ENCODE measurements at regions not wholly inside any gene's neighbourhood (a gene's known extent, or its start where the extent isn't known, plus 50 kb on each side); places are given as distances from the start of the nearest gene placed in this dataset.

GRCh38 chr5:93331863-93332262, 249.2 kb downstream of the NR2F1-AS1 start:
- no peaks in the 10 kb centered on the region for H3K4me1 Mint-ChIP-seq
- H3K9me3 Mint-ChIP-seq: no peaks in the 10 kb centered on the region
- DNase-seq: no peak
- no peak overlapping the region for H3K27ac Mint-ChIP-seq
- H3K27me3 Mint-ChIP-seq: no peaks in the 10 kb centered on the region
- ChIA-PET CTCF (no interaction called here), POLR2A (no interaction called here)
- no peaks in the 10 kb centered on the region for H3K36me3 Mint-ChIP-seq (ENCODE audit: low read depth)
- H3K4me3 Mint-ChIP-seq: no peak overlapping the region

DNA sequence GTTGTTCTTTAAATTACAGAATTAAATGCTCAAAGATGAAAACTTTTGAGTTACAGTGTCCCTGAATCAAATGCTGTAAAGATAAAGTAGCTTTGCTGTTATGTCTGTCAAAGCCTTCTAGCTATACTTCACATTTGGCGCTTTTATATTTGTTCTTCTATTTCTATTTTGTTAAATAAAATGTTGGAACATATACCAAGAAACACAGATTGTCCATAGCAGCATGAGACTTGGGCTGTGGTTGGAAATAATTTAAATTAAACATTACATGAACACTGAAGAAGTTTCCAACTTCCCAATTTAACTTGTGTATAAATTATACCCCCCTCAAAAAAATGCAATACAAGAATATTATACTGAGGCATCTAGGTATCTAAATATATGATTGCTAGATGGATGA, 249.8 kb downstream of the NR2F1-AS1 start:
- H3K4me3 Mint-ChIP-seq: no peak overlapping the region
- CTCF ChIA-PET: no interaction called here

GRCh38 chr5:93330506-93330905, 250.5 kb downstream of the NR2F1-AS1 start:
- CTCF ChIA-PET: no interaction called here
- no peaks in the 10 kb centered on the region for H3K36me3 Mint-ChIP-seq (ENCODE audit: low read depth)
- no peaks in the 10 kb centered on the region for H3K4me1 Mint-ChIP-seq
- POLR2A ChIA-PET: no interaction called here
- no peaks in the 10 kb centered on the region for H3K27me3 Mint-ChIP-seq
- no peak overlapping the region for H3K27ac Mint-ChIP-seq
- no peak for DNase-seq
- no peak overlapping the region for H3K4me3 Mint-ChIP-seq
- H3K9me3 Mint-ChIP-seq: no peaks in the 10 kb centered on the region

More for the DNA sequence above, 249.8 kb downstream of the NR2F1-AS1 start:
- no peaks in the 10 kb centered on the region for H3K36me3 Mint-ChIP-seq (ENCODE audit: low read depth)
- no peaks in the 10 kb centered on the region for H3K27me3 Mint-ChIP-seq
- POLR2A ChIA-PET: no interaction called here
- DNase-seq: no peak
- no peaks in the 10 kb centered on the region for H3K4me1 Mint-ChIP-seq
- H3K9me3 Mint-ChIP-seq: no peaks in the 10 kb centered on the region
- H3K27ac Mint-ChIP-seq: no peak overlapping the region

DNA sequence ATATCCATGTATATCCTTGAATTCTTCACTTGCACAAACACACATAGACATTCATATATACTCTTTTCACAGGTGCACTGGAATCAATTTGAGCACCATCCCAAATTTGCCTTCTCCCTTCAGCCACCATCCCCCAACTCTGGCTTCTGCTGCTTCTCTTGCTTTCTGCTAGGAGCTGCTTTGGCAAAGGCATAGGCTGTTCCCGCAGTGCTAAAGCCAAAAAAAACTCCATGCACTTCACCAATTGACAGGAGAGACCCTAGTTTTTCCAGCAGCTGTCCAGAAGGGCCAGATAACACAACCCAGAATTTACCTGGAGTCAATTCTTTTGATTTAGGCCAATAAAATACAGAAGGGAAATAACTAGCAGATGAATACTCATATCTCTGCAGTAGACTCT, 251.3 kb downstream of the NR2F1-AS1 start:
- Mint-ChIP-seq H3K27me3 (no peaks in the 10 kb centered on the region), H3K4me3 (no peak overlapping the region), H3K4me1 (no peaks in the 10 kb centered on the region), H3K9me3 (no peaks in the 10 kb centered on the region), H3K36me3 (ENCODE audit: low read depth) (no peaks in the 10 kb centered on the region), H3K27ac (no peak overlapping the region)
- no peak for DNase-seq
- POLR2A ChIA-PET: no interaction called here
- CTCF ChIA-PET: no interaction called here

DNA sequence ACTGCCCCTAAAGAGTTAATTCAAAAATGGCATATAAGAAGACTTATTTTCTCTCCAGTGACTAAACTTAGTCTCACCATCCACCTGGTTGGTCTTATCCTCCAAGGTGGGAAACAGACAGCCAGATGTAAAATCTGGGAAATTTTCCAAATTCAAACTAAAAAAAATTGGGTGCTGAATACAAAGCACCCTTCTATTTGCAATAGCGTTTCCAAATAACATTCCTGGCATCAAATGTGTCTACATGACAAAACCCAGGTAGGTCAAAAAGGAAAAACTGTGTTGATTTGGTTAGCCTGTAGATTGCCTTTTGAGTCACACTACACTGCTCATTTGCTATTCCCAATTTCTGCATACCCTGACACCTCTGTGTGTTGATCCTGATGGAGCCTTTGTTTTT, 252.2 kb downstream of the NR2F1-AS1 start:
- DNase-seq: no peak
- Mint-ChIP-seq H3K27me3 (no peaks in the 10 kb centered on the region), H3K9me3 (no peaks in the 10 kb centered on the region), H3K4me3 (no peak overlapping the region), H3K27ac (no peak overlapping the region), H3K36me3 (ENCODE audit: low read depth) (no peaks in the 10 kb centered on the region), H3K4me1 (no peaks in the 10 kb centered on the region)
- POLR2A ChIA-PET: no interaction called here
- CTCF ChIA-PET: no interaction called here

DNA sequence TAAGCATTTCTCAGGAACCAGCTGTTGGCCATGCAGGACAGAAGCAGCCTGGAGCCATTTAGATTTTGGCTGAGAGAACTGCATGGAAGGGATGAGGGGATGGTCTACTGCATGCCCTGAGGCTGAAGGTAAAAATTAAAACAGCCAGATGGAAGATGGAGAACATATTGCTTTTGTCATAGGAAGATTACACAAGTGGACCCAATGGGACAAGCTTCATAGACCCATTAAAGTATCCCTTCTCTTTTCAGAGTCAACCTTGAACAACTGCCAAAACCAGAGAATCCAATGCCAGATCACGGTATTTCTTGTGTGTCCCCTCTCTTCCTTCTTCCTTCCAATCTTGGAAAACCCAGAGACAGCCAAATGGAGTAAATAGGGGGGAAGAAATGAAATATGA, 253.4 kb downstream of the NR2F1-AS1 start:
- ChIA-PET CTCF (no interaction called here), POLR2A (no interaction called here)
- H3K27me3 Mint-ChIP-seq: no peaks in the 10 kb centered on the region
- no peak for DNase-seq
- no peak overlapping the region for H3K4me3 Mint-ChIP-seq
- no peak overlapping the region for H3K27ac Mint-ChIP-seq
- no peaks in the 10 kb centered on the region for H3K4me1 Mint-ChIP-seq
- no peaks in the 10 kb centered on the region for H3K9me3 Mint-ChIP-seq
- no peaks in the 10 kb centered on the region for H3K36me3 Mint-ChIP-seq (ENCODE audit: low read depth)

DNA sequence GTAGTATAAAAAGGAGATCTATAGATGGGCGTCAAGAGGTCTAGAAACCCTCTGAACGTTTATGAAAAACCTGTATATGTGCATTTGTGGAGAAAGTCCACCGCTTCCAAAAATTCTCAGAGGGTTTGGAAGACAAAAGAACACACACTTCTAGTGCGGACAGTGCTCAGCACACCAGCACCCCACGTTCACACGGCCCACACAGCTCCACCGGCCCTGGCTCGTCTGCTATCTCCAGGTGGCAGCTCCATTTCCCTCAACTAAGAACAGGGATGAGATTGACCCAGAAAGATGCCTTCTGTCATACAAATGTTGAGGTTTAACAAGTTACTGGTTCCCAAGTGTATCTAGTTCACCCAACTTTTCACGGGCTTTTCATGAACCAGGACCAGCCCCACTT, 255.1 kb downstream of the NR2F1-AS1 start:
- H3K4me1 Mint-ChIP-seq: no peaks in the 10 kb centered on the region
- no peak overlapping the region for H3K4me3 Mint-ChIP-seq
- DNase-seq: no peak

GRCh38 chr5:93322974-93323860, 257.8 kb downstream of the NR2F1-AS1 start:
- no peaks in the 10 kb centered on the region for H3K27me3 Mint-ChIP-seq
- POLR2A ChIA-PET: no interaction called here

More for the DNA sequence above, 255.1 kb downstream of the NR2F1-AS1 start:
- H3K27me3 Mint-ChIP-seq: no peaks in the 10 kb centered on the region
- ChIA-PET POLR2A (no interaction called here), CTCF (no interaction called here)
- no peak overlapping the region for H3K27ac Mint-ChIP-seq
- H3K36me3 Mint-ChIP-seq (ENCODE audit: low read depth): no peaks in the 10 kb centered on the region
- no peaks in the 10 kb centered on the region for H3K9me3 Mint-ChIP-seq

DNA sequence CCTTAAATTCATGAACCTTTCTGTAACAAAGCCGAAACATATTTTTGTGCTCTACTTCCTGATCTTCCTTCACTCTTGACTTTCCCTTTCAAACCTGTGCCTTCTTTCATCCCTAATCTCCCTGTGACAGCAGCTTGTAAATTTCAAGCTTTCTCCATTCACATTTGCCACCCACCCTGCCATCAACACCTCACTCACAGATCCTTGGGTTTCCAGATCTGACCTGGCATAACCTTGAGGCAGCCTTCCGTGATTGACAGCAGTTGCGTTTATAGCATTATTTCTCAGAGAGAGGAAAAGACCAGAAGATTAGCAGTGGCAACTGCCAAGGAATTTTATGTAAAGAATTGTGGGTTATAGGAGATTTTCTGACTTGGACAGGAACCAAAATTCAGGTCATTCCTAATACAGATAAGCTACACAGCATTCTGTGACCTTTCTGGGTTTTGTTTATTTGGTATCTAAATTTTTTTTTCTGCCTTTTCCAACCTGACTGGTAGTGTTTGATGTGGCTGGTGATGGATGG, 260.0 kb downstream of the NR2F1-AS1 start:
- POLR2A ChIA-PET: no interaction called here
- CTCF ChIA-PET: no interaction called here
- Mint-ChIP-seq H3K9me3 (no peaks in the 10 kb centered on the region), H3K4me3 (no peak overlapping the region), H3K27ac (no peak overlapping the region), H3K4me1 (no peaks in the 10 kb centered on the region), H3K36me3 (ENCODE audit: low read depth) (no peaks in the 10 kb centered on the region), H3K27me3 (no peaks in the 10 kb centered on the region)
- DNase-seq: no peak

More at GRCh38 chr5:93322974-93323860, 257.8 kb downstream of the NR2F1-AS1 start:
- DNase-seq: no peak
- Mint-ChIP-seq H3K9me3 (no peaks in the 10 kb centered on the region), H3K4me3 (no peak overlapping the region), H3K4me1 (no peaks in the 10 kb centered on the region), H3K36me3 (ENCODE audit: low read depth) (no peaks in the 10 kb centered on the region), H3K27ac (no peak overlapping the region)
- CTCF ChIA-PET: no interaction called here

DNA sequence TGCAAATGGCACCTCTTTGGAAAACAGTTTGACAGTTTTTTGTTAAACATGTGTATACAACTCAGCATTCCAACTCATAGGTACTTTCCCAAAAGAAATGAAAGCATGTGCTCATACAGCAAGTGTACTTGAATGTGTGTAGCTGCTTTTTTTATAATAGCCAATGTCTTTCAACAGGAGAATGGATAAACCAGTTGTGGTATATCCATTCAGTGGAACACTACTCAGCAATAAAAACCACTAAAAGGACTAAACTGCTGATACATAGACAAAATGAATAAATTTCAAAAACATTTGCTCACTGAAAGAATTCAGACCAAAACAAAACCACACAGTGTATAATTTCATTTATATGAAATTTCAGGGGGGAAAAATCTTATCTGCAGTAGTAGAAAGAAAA, 267.3 kb downstream of the NR2F1-AS1 start:
- no peak for DNase-seq
- ChIA-PET POLR2A (no interaction called here), CTCF (no interaction called here)
- H3K4me3 Mint-ChIP-seq: no peak overlapping the region
- no peak overlapping the region for H3K27ac Mint-ChIP-seq
- H3K9me3 Mint-ChIP-seq: no peaks in the 10 kb centered on the region
- no peaks in the 10 kb centered on the region for H3K27me3 Mint-ChIP-seq
- no peaks in the 10 kb centered on the region for H3K4me1 Mint-ChIP-seq
- H3K36me3 Mint-ChIP-seq (ENCODE audit: low read depth): no peaks in the 10 kb centered on the region

- Mint-ChIP-seq H3K9me3 (no peaks in the 10 kb centered on the region), H3K27ac (no peak overlapping the region), H3K4me3 (no peak overlapping the region), H3K27me3 (no peaks in the 10 kb centered on the region), H3K36me3 (ENCODE audit: low read depth) (no peaks in the 10 kb centered on the region), H3K4me1 (no peaks in the 10 kb centered on the region)
- no peak for DNase-seq
- POLR2A ChIA-PET: no interaction called here
- CTCF ChIA-PET: interaction anchor here (0.6 kb wide), 1 partner anchor 532 kb away, joined by 4 read pairs; no protein-coding TSS in a partner anchor
Measured at GRCh38 chr5:93311881-93312280, 269.1 kb downstream of the NR2F1-AS1 start.

GRCh38 chr5:93307557-93307956, 273.5 kb downstream of the NR2F1-AS1 start:
- H3K4me3 Mint-ChIP-seq: no peak overlapping the region

DNA sequence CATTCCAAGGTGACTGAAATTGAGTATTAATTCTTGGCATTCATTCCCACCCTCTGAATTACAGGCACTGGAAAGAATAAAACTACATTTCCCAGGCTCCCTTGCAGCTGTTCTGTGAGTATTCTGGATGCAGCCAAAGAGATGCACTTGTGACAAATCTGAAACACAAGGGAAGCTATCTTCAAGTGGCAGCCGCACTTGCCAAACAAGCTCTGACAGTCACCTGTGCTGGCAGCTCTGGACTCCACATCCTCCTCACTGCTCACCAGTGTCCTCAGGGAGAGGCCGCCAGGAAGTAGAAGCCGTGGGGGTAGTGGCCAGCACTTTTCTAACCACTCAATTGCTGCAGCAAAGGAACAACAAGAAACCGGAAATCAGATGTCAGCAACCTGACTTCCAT, 275.0 kb downstream of the NR2F1-AS1 start:
- Mint-ChIP-seq H3K4me1 (no peaks in the 10 kb centered on the region), H3K9me3 (no peaks in the 10 kb centered on the region), H3K36me3 (ENCODE audit: low read depth) (no peaks in the 10 kb centered on the region), H3K27ac (no peak overlapping the region), H3K4me3 (no peak overlapping the region), H3K27me3 (no peaks in the 10 kb centered on the region)
- ChIA-PET CTCF (no interaction called here), POLR2A (no interaction called here)
- DNase-seq: no peak

More at GRCh38 chr5:93307557-93307956, 273.5 kb downstream of the NR2F1-AS1 start:
- Mint-ChIP-seq H3K27ac (no peak overlapping the region), H3K4me1 (no peaks in the 10 kb centered on the region), H3K9me3 (no peaks in the 10 kb centered on the region), H3K27me3 (no peaks in the 10 kb centered on the region), H3K36me3 (ENCODE audit: low read depth) (no peaks in the 10 kb centered on the region)
- DNase-seq: no peak
- CTCF ChIA-PET: no interaction called here
- POLR2A ChIA-PET: no interaction called here
